ENCODE measurements at regions not wholly inside any gene's neighbourhood (a gene's known extent, or its start where the extent isn't known, plus 50 kb on each side); places are given as distances from the start of the nearest gene placed in this dataset.
"Not testable (repeated sequence)": the region's sequence is repeated elsewhere in the genome, so short reads cannot be mapped to it uniquely, and the experiment has no call there.

- no peak for DNase-seq
Measured at GRCh38 chr6:165002358-165002757, 307.0 kb downstream of the C6orf118 start.

- DNase-seq: no peak
Measured at GRCh38 chr6:165001502-165002157, 307.8 kb downstream of the C6orf118 start.

- no peak for DNase-seq
Measured at GRCh38 chr6:164998297-164998696, 311.1 kb downstream of the C6orf118 start.

- DNase-seq: no peak
Measured at GRCh38 chr6:164996838-164997237, 312.6 kb downstream of the C6orf118 start.

GRCh38 chr6:164991573-164991972 is 317.8 kb downstream of the C6orf118 start:
- DNase-seq: peak; percentile 57

GRCh38 chr6:164990901-164991300 is 318.5 kb downstream of the C6orf118 start:
- no peak for DNase-seq

- no peak for DNase-seq
Measured at GRCh38 chr6:164982389-164982788, 327.0 kb downstream of the C6orf118 start.

GRCh38 chr6:164967102-164967501 is 342.3 kb downstream of the C6orf118 start:
- DNase-seq: peak; percentile 57

GRCh38 chr6:164962805-164963204 is 346.6 kb downstream of the C6orf118 start:
- no peak for DNase-seq

- DNase-seq: no peak
Measured at GRCh38 chr6:164947164-164947563, 362.2 kb downstream of the C6orf118 start.

- no peak for DNase-seq
Measured at GRCh38 chr6:164942271-164942670, 367.1 kb downstream of the C6orf118 start.

- not testable (repeated sequence) for DNase-seq
Measured at GRCh38 chr6:164933238-164933794, 376.1 kb downstream of the C6orf118 start.

GRCh38 chr6:164929408-164929977 is 379.9 kb downstream of the C6orf118 start:
- no peak for DNase-seq

GRCh38 chr6:164928728-164929407 is 380.5 kb downstream of the C6orf118 start:
- no peak for DNase-seq

- no peak for DNase-seq
Measured at GRCh38 chr6:164928057-164928727, 381.2 kb downstream of the C6orf118 start.

GRCh38 chr6:164927288-164928056 is 381.9 kb downstream of the C6orf118 start:
- peak; percentile 85 for DNase-seq

GRCh38 chr6:164926686-164927085 is 382.7 kb downstream of the C6orf118 start:
- DNase-seq: no peak

GRCh38 chr6:164925681-164926530 is 383.5 kb downstream of the C6orf118 start:
- no peak for DNase-seq

- DNase-seq: no peak
Measured at GRCh38 chr6:164924674-164925073, 384.7 kb downstream of the C6orf118 start.

- no peak for DNase-seq
Measured at GRCh38 chr6:164917211-164917610, 392.2 kb downstream of the C6orf118 start.

GRCh38 chr6:164916087-164916486 is 393.3 kb downstream of the C6orf118 start:
- DNase-seq: no peak

Data from islet precursor cell (in vitro differentiated cells).